Suppressor macrophage treated with lipopolysaccharide for 1 hour (primary cell): ENCODE measurements at regions not wholly inside any gene's neighbourhood (a gene's known extent, or its start where the extent isn't known, plus 50 kb on each side); places are given as distances from the start of the nearest gene placed in this dataset.

Experiments
- DNase-seq, 3 donors: peaks; one replicate each; pipeline ENCODE4 v3.0.0-alpha.2; 2020 to 2022

DNA sequence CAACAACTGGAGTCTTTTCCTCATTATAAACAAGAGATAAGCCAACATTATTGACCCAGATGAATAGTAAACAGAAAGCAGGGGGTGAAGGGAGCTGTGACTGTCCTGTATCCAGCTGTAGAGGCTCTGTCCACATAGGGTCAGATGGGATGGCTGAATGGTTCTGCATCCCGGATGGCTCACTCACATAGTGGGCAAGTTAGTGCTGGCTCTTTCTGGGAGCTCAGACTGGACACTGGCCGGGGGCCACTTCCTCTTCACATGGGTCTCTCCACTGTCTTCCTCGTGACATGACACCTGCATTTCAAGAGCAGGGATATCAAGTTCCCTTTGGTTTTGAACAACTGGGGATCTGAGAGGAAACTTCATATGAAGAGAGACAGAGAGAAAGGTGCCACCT is 969.6 kb upstream of the TMEM132C start:
- no peak for DNase-seq

DNA sequence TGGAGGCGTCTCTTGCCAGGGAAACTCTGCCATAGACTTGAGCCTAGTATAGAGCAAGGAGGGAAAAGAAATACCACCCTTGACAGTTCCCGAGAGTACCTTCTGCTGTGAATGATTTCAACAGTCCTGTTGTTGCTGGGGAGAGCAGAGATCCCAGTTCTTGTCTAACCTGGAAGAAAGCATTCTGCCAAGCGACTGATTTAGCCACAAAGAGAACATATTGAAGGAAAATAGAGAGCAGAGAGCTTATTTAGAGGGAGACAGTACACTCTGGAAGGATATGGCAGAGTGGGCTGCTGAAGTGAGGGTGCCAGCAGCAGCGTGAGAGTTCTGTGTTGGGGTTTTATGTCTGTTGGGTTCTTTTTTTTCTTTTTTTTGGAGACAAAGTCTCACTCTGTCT is 966.9 kb upstream of the TMEM132C start:
- no peak for DNase-seq

DNA sequence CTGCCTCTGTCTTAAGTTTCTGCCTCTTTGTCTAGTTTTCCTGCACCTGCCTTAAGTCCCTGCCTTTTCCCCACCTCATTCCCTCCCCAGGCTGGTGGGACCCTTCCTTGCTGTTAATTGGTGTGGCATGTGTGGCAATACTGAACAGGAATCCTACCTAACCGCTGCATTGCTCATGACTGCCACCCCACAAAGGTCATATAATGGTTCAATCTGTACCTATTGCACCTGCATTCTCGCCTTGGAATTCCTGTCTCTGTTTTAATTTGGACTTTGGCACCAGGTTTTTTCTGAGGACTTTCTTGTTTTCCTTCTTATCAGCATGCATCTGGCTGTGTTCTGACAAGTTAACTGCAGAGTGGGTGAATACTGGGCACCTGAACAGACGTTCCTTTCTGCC is 966.2 kb upstream of the TMEM132C start:
- DNase-seq, result no peak

DNA sequence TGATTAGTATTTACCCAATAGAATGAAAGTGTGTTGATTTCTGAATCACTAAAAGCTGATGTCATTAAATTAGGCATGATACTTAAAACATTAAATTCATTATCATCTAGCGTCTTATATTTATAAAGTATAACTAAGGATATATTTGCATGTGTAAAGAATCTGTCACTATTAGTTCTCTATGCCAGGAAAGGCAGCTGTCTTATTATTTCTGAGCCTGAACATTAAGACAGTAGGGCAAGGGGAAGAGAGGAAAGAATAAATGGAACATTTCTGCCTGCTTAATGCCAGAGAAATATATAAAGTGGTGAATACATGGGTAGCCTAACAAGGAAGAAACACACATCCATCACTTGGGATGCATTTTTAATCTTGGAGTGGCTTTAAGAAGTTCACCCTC is 965.1 kb upstream of the TMEM132C start:
- no peak for DNase-seq

DNA sequence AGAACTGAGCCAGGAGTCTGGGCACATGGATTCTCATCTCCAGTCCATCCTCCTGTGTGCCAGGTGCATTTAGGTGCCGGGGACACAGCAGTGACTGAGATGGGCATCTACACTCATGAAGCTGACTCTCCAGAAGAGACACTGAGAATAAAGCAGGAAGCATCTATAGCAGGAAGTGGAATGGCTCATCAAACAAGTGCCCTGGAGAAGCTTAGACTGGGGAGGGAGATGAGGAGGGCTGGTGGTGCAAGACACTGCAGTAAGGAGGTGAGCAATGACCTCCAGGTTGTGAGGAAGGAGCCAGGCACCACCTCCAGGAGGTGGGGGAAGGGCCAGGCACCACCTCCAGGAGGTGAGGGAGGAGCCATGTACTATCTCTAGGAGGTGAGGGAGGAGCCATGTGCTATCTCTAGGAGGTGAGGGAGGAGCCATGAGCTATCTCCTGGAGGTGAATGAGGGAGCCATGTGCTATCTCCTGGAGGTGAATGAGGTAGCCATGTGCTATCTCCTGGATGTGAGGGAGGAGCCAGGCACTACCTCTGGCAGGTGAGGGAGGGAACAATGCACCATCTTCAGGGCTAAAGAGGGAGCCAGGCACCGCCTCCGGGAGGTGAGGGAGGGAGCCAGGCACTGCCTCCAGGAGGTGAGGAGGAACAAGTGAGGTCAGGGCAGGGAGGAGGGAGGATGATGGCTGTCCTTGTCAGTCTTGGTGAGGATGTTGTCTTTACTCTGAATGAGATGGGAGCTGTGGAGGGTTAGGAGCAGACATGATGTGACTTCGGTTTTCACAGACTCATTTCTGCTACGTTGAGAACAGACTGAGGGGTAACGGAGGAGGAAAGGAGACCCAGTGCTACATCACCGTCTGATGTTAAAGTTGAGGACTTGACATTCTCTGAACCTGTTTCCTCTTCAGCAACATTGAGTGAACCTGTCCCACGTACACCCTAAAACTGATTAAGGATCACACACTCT is 961.9 kb upstream of the TMEM132C start:
- no peak for DNase-seq

DNA sequence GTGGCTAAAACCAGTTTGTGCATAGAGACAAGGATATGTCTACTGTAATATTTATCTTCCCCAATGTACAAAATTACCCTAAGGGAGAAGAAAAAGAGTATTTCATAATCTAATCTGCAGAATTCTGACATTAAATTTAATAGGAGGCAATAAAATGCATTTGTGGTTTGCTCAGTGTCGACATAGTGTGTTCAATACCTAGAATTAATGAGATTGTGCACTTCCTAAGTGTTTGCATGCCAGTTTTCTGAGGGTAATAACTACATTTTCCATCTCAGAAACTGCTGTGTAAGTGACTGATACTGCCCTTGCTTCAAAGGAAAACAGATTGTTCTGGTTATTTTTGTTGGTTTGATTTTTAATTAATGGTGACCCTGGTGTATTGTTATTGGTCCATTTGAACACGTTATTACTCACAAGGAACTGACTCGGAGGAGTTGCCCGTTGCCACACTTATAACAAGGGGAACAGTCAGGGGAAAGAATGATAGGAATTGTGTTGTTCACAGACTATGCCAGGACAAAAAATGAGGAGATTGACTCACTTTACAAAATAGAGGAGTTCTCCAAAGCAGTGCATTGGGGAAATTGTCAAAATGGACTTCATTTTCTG is 960.3 kb upstream of the TMEM132C start:
- no peak for DNase-seq

DNA sequence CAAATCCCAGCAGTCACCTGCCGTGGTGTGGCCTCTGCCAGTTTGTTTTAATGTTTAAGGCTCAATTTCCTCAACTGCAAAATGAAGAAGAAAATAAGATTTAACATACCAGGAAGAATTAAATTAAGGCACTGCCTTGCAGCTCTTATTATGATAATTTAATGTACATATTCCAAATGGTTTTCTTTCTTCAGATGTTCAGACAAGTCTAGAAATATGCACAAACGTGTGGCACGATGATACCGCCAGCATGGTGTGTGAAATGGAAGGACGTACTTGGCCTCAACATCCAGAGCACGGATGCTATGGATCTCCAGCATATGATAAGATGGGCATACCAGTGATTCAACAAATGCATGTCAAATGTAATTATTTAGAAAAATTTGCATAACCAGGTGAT is 959.4 kb upstream of the TMEM132C start:
- DNase-seq, result no peak

DNA sequence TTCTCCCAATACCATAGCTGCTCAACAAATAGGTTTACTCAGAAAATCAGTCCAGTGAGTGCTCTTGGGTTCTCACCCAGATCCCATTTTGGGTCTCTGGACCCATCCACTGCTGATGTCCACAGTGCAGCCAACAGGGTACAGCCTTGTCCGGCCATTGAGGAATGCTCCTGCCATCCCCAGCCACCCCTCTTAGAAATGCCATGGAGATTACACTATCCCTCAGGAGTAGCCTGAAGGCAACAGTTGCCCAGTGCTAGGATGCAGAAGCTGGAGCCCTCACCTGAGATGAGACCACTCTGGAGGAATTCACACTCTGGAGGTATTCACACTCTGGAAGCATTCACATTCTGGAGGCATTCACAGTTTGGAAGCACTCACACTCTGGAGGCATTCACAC is 958.8 kb upstream of the TMEM132C start:
- no peak for DNase-seq

DNA sequence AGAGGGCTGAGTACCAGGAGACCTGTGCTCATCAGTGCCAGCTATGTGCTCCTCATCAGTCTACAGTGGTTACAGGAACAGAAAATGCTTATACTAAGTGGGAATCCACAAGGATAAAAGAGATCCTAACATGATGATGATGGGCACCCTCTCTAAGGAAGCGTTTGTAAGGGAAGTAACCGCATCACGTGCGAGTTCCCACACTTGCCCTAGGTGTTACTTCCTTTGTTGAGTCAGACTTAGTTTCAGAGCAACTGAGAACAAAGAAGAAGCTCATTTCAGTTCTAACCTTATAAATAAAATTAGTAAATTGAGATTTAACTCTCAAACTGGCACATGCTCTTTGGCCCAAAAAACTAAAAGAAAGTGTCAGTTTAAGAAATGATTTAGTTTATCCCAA is 956.4 kb upstream of the TMEM132C start:
- DNase-seq, result no peak

DNA sequence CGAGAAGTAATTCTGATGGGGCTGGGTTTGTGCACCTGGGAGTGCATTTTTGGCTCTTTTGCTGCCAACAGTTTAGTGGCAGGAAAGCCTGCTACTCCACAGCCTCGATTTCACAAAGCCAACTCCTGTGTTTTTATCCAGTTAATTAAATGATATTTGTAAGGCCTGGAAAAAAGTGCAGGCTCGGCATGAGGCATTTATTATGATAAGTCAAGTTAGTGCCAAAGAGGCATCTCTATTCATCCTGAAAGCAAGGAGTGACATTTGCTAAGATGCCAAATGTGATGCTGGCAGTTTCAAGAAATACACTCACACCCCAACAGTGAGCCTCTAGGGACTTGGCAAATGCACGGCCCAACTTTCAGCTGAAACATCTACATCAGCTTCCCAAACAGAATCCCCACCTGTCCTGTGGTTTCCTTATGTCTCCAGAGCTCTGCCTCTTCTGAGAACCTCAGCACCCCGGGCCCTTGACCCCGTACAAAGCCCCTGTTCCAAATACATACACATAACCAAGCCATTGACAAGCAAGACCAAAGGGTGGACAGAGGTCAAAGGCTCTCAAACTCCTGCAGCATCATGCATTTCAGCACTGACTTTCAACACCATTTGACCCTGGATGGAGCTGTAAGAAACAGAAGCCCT is 955.1 kb upstream of the TMEM132C start:
- DNase-seq, result no peak

DNA sequence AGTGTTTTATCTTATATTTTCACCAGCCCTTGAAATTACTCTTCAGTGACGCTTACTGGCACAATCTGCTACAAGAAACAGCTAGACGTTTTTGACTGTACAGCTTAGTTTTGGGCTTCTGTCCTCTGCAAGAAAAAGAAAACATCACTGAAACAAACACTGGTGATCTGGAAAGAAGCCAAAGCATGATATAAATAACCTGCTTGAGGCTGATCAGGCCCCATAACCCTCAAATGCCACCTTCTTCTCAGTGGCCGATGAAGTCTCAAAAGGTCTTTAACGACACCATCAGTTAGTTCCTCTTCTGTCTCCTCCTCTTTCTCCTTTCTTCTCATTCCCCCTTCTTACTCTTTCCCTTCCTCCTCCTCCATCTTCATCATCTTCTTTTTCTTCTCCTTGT is 942.3 kb upstream of the TMEM132C start:
- DNase-seq, result no peak

DNA sequence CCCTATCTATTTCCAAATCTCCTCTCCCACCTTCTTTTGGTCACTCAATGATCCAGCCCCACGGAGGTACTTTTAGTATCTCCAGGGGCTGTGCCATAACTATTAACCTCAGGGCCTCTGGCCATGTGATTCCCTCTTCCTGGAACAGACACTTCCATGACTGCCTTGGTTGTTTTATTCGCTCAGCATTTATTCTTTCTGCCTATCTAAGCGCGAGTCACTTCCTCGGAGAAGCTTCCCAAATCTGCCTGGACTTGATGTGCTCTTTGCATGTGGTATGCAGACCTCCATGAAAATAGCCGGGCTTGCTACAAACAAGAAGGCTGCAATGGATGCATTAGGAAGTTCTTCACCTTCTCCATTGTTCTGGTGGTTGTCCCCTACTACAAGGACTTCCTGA is 939.0 kb upstream of the TMEM132C start:
- DNase-seq, result no peak

DNA sequence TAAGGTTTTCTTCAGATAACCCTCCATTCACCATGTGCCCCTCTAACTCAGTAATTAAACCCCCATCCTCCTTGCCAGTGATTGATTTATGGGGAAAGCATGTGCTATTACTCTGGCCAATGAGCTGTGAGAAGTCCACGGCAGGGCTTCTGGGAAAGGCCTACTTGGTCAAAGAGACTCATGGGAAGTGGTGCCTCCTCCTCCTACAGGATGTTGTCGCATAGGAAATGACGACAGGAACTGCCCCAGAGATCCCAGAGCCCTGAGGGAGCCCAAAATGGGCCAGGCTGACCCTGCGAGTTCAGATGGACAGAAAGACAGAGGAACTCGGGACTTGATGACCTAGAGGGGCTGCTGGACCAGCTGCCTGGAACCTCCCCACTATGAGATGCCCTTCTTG is 938.1 kb upstream of the TMEM132C start:
- no peak for DNase-seq

DNA sequence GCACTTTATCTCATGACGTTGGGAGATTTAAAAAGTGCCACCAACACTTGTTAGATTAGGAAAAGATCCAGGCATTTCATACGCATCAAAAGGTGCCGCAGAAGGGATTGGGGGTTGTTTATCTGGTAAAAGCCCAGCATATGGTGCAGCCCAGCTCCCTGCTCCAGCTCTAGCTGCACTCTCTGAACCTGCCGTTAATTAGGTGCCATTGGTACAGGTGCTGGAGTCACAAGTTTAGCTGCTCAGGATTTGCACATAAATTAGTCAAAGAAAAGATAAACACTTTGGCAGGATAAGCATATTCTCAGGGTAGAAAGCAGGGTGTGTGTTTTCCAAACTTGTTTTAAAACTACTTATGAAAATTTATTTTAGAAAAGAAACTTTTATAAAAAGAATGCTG is 932.6 kb upstream of the TMEM132C start:
- no peak for DNase-seq

DNA sequence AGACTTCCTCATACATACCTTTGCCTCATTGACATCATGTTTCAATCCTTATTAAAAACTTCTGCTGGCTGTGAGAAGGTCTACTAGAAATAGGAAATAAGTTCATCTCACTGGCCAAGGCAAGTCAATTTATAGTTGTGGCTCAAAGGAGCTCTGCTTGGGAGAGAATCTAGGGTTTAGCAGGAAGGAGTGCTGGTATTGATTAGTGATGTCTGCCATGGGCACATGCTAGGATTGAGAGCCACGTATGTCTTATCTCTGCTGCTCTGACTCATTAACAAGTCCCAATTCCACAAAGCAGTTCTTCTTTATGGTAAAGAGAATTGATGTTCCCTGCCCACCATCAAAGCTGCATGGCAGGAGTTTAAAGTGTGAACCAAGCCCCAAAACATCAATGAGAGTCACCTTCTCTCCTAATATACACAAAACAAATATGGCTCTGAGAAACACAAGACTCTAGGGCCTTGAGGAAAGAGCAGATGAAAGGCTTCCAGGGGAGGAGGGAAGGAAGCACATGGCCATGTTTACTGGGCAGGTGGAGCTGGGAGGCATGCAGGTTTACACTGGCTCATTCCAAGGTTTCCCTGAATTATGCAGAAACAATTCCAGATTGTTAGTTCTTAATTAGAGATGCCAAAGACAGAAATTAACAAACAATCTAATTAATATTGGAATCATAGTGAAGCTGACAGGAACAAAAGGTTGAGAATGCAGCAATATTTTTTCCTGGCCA is 931.9 kb upstream of the TMEM132C start:
- DNase-seq, result no peak

DNA sequence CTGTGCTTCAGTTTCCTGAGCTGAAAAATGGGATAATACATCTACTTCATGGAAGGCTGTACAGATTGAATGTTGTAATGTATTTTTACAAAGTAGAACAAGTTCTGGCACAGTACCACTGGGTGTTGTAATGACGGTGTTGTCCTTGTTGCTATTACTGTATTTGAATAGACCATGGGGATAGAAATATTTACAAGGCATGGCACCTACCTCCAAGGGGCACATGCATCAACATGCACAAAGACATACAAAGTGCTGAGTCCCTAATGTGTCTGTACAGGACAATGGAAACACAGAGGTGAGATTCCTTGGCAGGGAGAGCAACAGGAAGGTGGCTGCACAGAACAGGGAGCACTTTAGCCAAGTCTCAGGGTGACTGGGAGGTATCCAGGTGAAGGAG is 930.6 kb upstream of the TMEM132C start:
- no peak for DNase-seq

DNA sequence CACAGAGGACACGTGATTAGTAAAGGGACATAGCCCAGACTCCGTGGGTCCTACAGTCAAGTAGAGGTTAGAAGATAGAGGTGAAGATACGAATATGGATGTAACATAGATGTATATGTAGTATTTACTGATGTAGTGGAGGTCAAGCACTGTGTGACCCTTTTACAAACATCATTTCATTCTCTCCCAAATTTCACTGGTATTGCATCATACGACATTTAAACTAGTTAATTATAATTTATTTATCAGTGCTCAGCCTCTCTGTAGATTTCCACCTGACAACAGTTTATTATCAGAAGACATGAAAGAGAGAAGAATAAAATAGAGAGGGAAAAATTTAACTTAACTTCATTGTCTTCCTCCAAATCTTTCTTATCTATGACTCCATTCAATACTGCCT is 927.9 kb upstream of the TMEM132C start:
- DNase-seq, result no peak

DNA sequence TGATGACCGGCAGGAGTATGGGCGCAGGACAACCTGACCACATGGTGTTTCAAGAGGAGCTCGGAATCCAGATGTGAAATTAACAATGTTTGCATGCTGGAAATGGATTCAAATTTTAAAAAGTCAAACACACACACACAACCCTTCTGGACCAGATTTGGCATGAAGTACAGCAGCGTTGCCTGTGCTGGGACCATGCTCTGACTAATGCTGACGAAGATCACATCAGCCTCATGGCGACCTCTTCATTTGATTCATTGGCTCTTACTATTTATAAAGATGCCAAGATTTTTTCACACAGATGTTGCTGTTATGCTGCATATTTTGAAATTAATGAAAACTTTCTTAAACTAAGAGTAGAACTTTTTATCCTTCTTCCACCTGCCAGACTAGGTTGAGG is 926.6 kb upstream of the TMEM132C start:
- no peak for DNase-seq

DNA sequence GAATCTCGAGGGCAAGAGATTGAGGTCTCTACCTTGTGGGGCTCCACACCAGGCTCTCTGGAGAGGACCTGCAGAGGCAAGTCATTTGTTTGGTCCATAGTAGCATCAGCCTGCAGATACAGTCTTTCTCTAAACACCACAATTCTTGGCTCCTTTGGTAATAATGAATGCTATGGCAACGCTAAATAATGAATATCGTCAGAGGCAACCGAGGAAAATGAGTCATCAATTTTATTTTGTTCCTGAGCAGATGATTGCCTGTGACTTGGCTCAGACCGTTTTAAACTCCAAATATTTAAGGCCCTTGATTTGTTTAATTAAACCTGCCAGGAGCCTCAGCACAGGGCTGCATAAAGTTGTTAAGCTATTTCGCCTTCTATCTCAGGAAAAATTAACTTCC is 924.1 kb upstream of the TMEM132C start:
- no peak for DNase-seq

DNA sequence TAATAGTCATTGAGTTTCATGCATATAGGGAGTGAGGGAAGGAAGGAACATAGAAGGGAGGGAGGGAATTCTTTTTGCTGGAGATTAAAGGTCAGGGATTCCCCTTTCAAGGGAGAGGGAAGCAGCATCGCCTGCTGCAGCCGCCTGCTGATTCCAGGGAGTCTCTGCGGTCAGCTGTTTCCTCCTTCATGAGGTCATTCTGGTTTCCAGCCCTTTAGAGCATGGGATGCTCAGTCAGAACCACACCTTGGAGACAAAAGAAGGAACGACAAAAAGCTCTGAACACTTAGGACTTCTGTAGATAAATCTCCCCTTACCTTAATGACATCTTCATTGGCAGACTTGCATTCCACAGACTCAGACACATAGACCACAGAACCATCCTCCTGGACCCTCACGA is 923.0 kb upstream of the TMEM132C start:
- no peak for DNase-seq

DNA sequence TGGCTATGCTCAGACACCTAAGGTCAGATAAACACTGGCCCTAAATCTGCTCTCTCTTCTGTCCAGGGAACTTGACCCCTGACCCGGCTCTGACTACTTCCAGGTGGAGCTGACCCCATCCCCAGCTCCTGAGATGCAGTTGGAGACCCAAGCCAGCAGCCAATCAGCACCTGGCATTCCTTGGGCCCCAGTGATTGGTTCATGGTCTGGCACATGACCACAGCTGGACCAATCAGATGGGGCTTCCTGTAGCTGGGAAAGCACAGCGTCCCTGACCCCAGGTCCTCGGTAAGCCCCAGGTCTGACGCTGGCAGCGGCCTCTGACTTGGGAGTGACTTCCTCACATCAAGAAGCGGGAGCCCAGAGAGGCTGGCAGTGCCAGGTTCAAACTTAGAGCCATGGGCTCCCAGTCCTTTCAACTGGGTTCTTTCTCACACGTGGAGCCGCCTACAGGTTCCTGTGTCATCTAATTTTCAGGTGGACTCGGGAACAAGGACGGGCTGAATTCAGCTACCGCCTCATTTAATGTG is 915.4 kb upstream of the TMEM132C start:
- no peak for DNase-seq

DNA sequence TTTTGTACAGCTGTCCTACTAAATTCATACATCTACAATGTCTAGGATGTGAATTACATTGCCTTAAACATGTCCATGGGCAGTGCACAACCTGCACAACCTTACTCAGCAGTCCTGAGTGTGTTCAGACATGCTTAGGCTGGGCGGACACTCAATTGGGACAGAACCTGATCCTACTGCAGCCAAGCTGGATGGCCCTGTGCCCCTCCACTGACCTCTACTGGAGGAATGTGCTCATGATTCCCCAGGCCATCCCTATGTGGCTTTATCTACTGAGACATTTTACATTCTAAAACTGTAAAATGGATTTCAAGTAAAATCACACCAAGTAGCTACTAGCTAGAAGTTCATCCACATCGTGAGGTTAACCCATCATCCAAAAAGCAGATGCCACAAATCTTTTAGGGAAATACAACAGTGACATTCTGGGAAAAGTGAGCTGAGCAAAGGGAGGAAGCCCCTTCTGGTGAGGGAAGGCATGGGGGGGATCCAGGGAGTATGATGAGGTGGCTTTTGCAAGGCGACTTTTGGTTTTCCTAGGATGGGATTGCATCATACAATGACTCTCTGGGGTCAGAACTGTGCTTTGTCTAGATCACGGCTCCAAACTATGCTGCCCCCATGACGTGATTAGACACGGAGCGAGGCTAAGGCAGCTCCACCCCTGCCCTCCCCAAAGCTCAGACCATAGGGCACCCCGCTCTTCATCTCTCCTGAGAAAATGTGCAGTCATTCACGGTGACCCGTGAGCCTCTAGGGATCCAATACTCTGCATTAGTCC is 911.7 kb upstream of the TMEM132C start:
- DNase-seq, result peak; percentile 3 to 20 (median 12)
